A549 (cell line): ENCODE measurements at regions not wholly inside any gene's neighbourhood (a gene's known extent, or its start where the extent isn't known, plus 50 kb on each side); places are given as distances from the start of the nearest gene placed in this dataset.

ENCODE experiments used
- ATAC-seq, 2 experiments: fragments of 200-7000 bp in 1 of 2; fragments of >200 bp in 1 of 2; cut with Nextera tagmentation in 1 of 2; cut with Tn5 transposase in 1 of 2; 3 replicates each; pipeline versions ENCODE4 v1.8.0 to v1.9.1; 2018 to 2020; ENCODE audit warnings: mild to moderate bottlenecking in 1 of 2, moderate library complexity in 1 of 2
- CTCF ChIA-PET: fragments of 300-600 bp; sonication (Branson Sonifier 250); formaldehyde crosslinking; extraction: SDS; loops from one replicate; lab custom pipeline; 2021; ENCODE audit warnings: antibody characterized with exemption, inconsistent platforms; lab: Yijun Ruan, JAX
- POLR2A ChIA-PET: fragments of 350-600 bp; formaldehyde crosslinking; extraction: SDS; loops from one replicate; lab custom pipeline; 2021; ENCODE audit warnings: antibody characterized with exemption, inconsistent platforms; lab: Yijun Ruan, JAX
- DNase-seq, 2 experiments: peaks; one replicate each; pipeline versions ENCODE4 v3.0.0 to v3.0.0-alpha.2; 2011 to 2016; ENCODE audit warnings: low read depth in 1 of 2, low spot score in 1 of 2
- FAIRE-seq: peaks from 2 replicates; lab custom pipeline; 2011; peaks lifted over from hg19 to GRCh38; lab: Jason Lieb, UNC
- H3K27ac ChIP-seq, 2 experiments: fragments of >200 bp; sonication (Bioruptor Twin); formaldehyde crosslinking; 3 replicates each; pipeline ENCODE4 v1.5.1; 2016 to 2017
- H3K4me1 ChIP-seq: fragments of >200 bp; sonication (Bioruptor Twin); formaldehyde crosslinking; 3 replicates; pipeline ENCODE4 v1.6.1; 2016
- H3K4me2 ChIP-seq: fragments of >200 bp; sonication (Bioruptor Twin); formaldehyde crosslinking; 3 replicates; pipeline ENCODE4 v1.6.1; 2016
- H3K4me3 ChIP-seq: fragments of >200 bp; sonication (Bioruptor Twin); formaldehyde crosslinking; 3 replicates; pipeline ENCODE4 v1.5.1; 2016
- H3K9me3 ChIP-seq: fragments of >200 bp; sonication (Bioruptor Twin); formaldehyde crosslinking; 3 replicates; pipeline ENCODE4 v1.6.1; 2016
- ATOH8 ChIP-seq: fragments of 250-450 bp; sonication (Bioruptor Pico); IDR thresholded peaks from 2 replicates; pipeline ENCODE4 v1.5.0; 2020; ENCODE audit warnings: low read depth, mild to moderate bottlenecking, moderate library complexity
- BCL3 ChIP-seq: fragments of >200 bp; sonication (Bioruptor Twin); formaldehyde crosslinking; IDR thresholded peaks from 3 replicates; pipeline ENCODE4 v1.6.1; 2016
- CBX2 ChIP-seq: fragments of 200-600 bp; sonication (generic); IDR thresholded peaks from 2 replicates; pipeline ENCODE4 v1.6.1; 2016; ENCODE audit warnings: low read depth, mild to moderate bottlenecking, borderline replicate concordance
- CHD2 ChIP-seq: fragments of 150-350 bp; IDR thresholded peaks from 2 replicates; pipeline ENCODE4 v1.6.1; 2014; ENCODE audit warnings: low read length; ENCODE audit not compliant: partially characterized antibody
- E2F6 ChIP-seq: IDR thresholded peaks from 2 replicates; pipeline ENCODE4 v1.6.1; 2012; ENCODE audit warnings: low read depth, borderline replicate concordance
- FOXS1 ChIP-seq: fragments of 250-450 bp; sonication (Bioruptor Pico); IDR thresholded peaks from 2 replicates; pipeline ENCODE4 v1.5.0; 2020; ENCODE audit warnings: mild to moderate bottlenecking, moderate library complexity
- HOXA7 ChIP-seq: fragments of 250-450 bp; sonication (Bioruptor Pico); IDR thresholded peaks from 2 replicates; pipeline ENCODE4 v1.5.0; 2020; ENCODE audit warnings: mild to moderate bottlenecking, moderate library complexity
- KDM1A ChIP-seq: fragments of 200-600 bp; sonication (generic); IDR thresholded peaks from 2 replicates; pipeline ENCODE4 v1.6.1; 2016; ENCODE audit warnings: low read depth, mild to moderate bottlenecking
- NFE2L2 ChIP-seq: fragments of 150-350 bp; conservative IDR thresholded peaks from 2 replicates; pipeline ENCODE4 v1.6.1; 2014; ENCODE audit warnings: low read length
- NPAS2 ChIP-seq: fragments of 250-450 bp; sonication (Bioruptor Pico); IDR thresholded peaks from 2 replicates; pipeline ENCODE4 v1.8.0; 2022; ENCODE audit warnings: mild to moderate bottlenecking, moderate library complexity, borderline replicate concordance
- NR3C1 ChIP-seq: fragments of >200 bp; sonication (Bioruptor Twin); formaldehyde crosslinking; IDR thresholded peaks from 3 replicates; pipeline ENCODE4 v1.6.1; 2017
- PBX3 ChIP-seq: IDR thresholded peaks from 2 replicates; pipeline ENCODE4 v1.6.1; 2012
- PHF8 ChIP-seq: fragments of 200-600 bp; sonication (generic); IDR thresholded peaks from 2 replicates; pipeline ENCODE4 v1.6.1; 2016; ENCODE audit warnings: low read depth, mild to moderate bottlenecking, antibody characterized with exemption, moderate library complexity, borderline replicate concordance
- POLR2AphosphoS2 ChIP-seq: conservative IDR thresholded peaks from 2 replicates; pipeline ENCODE4 v1.6.1; 2012; ENCODE audit warnings: low read length, improper control_type of control experiment, inconsistent platforms
- RCOR1 ChIP-seq: fragments of 150-350 bp; IDR thresholded peaks from 2 replicates; pipeline ENCODE4 v1.6.1; 2014; ENCODE audit warnings: antibody characterized with exemption, low read length, low read depth
- RFX5 ChIP-seq: fragments of 450-650 bp; IDR thresholded peaks from 2 replicates; pipeline ENCODE4 v1.7.1; 2014; ENCODE audit warnings: antibody characterized with exemption, mild to moderate bottlenecking, moderate library complexity
- RNF2 ChIP-seq: fragments of 200-600 bp; sonication (generic); IDR thresholded peaks from 2 replicates; pipeline ENCODE4 v1.6.1; 2016; ENCODE audit warnings: low read depth, mild to moderate bottlenecking, antibody characterized with exemption, moderate library complexity, borderline replicate concordance
- SREBF2 ChIP-seq: fragments of 450-650 bp; IDR thresholded peaks from 2 replicates; pipeline ENCODE4 v1.6.1; 2014; ENCODE audit warnings: mild to moderate bottlenecking, moderate library complexity
- TP53 ChIP-seq: fragments of 250-450 bp; sonication (Bioruptor Pico); IDR thresholded peaks from 2 replicates; pipeline ENCODE4 v1.5.0; 2021; ENCODE audit warnings: mild to moderate bottlenecking, moderate library complexity
- ZNF302 ChIP-seq: fragments of 250-450 bp; sonication (Bioruptor Pico); IDR thresholded peaks from 2 replicates; pipeline ENCODE4 v1.9.0; 2021; ENCODE audit warnings: inconsistent platforms, mild to moderate bottlenecking, moderate library complexity
- WGBS: methylation state at CpG from one replicate; pipeline ENCODE4 v1.1.6; 2017; ENCODE audit errors: missing lambda C conversion rate; 5-methylcytosine and 5-hydroxymethylcytosine counted together

GRCh38 chr4:145418739-145419138 is 62.9 kb upstream of the SMAD1 start:
- H3K27ac ChIP-seq = no peak overlapping the region
- FAIRE-seq (no peak), DNase-seq (no peak), ATAC-seq (no peak)
- POLR2A ChIA-PET = no interaction called here
- WGBS = 25% methylated on average over 4 of the region's 4 CpGs
- no peaks in the 10 kb centered on the region for H3K9me3 ChIP-seq
- H3K4me1 ChIP-seq = no peaks in the 10 kb centered on the region
- H3K4me3 ChIP-seq = no peak overlapping the region
- TF ChIP-seq NPAS2 (CRISPR knock-in tag) (no peak), HOXA7 (CRISPR knock-in tag) (no peak), E2F6 (no peak), ATOH8 (CRISPR knock-in tag) (no peak), BCL3 (no peak), CHD2 (no peak), PBX3 (no peak), NFE2L2 (no peak), PHF8 (no peak), NR3C1 (no peak), POLR2AphosphoS2 (no peak), TP53 (CRISPR knock-in tag) (no peak), RCOR1 (no peak), KDM1A (no peak), ZNF302 (CRISPR knock-in tag) (no peak)
- H3K4me2 ChIP-seq = no peak overlapping the region
- CTCF ChIA-PET = no interaction called here

GRCh38 chr4:145417348-145418130 is 64.1 kb upstream of the SMAD1 start:
- no peak overlapping the region for H3K4me3 ChIP-seq
- WGBS = 57% methylated on average over 5 of the region's 5 CpGs
- DNase-seq (no peak), ATAC-seq (no peak), FAIRE-seq (no peak)
- POLR2A ChIA-PET = no interaction called here
- no peaks in the 10 kb centered on the region for H3K9me3 ChIP-seq
- H3K4me1 ChIP-seq = no peaks in the 10 kb centered on the region
- TF ChIP-seq CBX2 (no peak), RFX5 (no peak), SREBF2 (no peak), RNF2 (no peak), POLR2AphosphoS2 (no peak), NPAS2 (CRISPR knock-in tag) (no peak), NR3C1 (no peak)
- H3K27ac ChIP-seq = no peak overlapping the region
- H3K4me2 ChIP-seq = no peak overlapping the region
- CTCF ChIA-PET = no interaction called here

GRCh38 chr4:145414841-145415240 is 66.8 kb upstream of the SMAD1 start:
- Histone ChIP-seq H3K4me2 (no peak overlapping the region), H3K9me3 (no peaks in the 10 kb centered on the region), H3K4me1 (no peaks in the 10 kb centered on the region)
- CTCF ChIA-PET = no interaction called here
- no peak for FAIRE-seq
- no peak for TF ChIP-seq FOXS1 (CRISPR knock-in tag)
- TF ChIP-seq, all 56 proteins: peak for 0
- 81% methylated on average over 1 of the region's 1 CpG for WGBS
- DNase-seq (no peak), ATAC-seq (no peak)
- POLR2A ChIA-PET = no interaction called here
- H3K27ac ChIP-seq = no peak overlapping the region
- no peak overlapping the region for H3K4me3 ChIP-seq
